Nephron progenitor cell (in vitro differentiated cells): ENCODE measurements at regions not wholly inside any gene's neighbourhood (a gene's known extent, or its start where the extent isn't known, plus 50 kb on each side); places are given as distances from the start of the nearest gene placed in this dataset.
A peak's percentile ranks its signal among the peaks of the same experiment; 100 is the strongest.

Experiments
- DNase-seq: peaks from one replicate; pipeline ENCODE4 v3.0.0; 2021
- H3K27ac Mint-ChIP-seq: 2 replicates; pipeline ENCODE4 v1.8.0; 2021; ENCODE audit warnings: mild to moderate bottlenecking, moderate library complexity, mixed read lengths
- H3K27me3 Mint-ChIP-seq: 2 replicates; pipeline ENCODE4 v1.8.0; 2021; ENCODE audit warnings: mild to moderate bottlenecking, low read depth, mixed read lengths; ENCODE audit not compliant: poor library complexity
- H3K36me3 Mint-ChIP-seq: 2 replicates; pipeline ENCODE4 v1.8.0; 2021; ENCODE audit warnings: low read depth, mixed read lengths
- H3K4me1 Mint-ChIP-seq: 2 replicates; pipeline ENCODE4 v1.8.0; 2021; ENCODE audit warnings: mixed read lengths
- H3K4me3 Mint-ChIP-seq: 2 replicates; pipeline ENCODE4 v1.8.0; 2021; ENCODE audit warnings: mild to moderate bottlenecking, moderate library complexity, mixed read lengths
- H3K9me3 Mint-ChIP-seq: 2 replicates; pipeline ENCODE4 v1.8.0; 2021; ENCODE audit warnings: mild to moderate bottlenecking, moderate library complexity, mixed read lengths
- TF ChIP-seq, protein P1 (sequence below): fragments of 200-600 bp; sonication (generic); IDR thresholded peaks from 2 replicates; pipeline ENCODE4 v1.5.0; 2021; ENCODE audit warnings: antibody characterized with exemption

GRCh38 chr2:48912110-48912509 lies 156.6 kb upstream of the LHCGR start:
- DNase-seq, result peak; percentile 6

DNA sequence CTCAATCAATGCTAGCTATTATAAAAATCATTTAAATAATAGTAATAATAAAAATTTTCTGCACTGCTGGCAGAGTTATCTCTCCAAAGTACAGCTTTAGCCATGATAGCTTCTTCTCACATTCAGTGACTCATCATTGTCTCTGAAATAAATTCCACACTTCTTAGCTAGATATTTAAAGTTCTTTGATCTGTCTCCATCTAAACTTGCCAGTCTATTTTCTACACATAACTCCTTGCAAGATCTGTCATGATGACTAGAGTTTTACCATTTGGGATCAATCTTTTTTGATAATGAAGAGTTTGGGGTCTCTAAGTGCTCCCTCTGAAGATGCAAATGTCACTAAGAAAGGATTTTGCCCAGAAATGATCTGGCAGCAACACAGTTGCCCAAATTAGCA lies 155.4 kb upstream of the LHCGR start:
- TF ChIP-seq, protein P1, sequence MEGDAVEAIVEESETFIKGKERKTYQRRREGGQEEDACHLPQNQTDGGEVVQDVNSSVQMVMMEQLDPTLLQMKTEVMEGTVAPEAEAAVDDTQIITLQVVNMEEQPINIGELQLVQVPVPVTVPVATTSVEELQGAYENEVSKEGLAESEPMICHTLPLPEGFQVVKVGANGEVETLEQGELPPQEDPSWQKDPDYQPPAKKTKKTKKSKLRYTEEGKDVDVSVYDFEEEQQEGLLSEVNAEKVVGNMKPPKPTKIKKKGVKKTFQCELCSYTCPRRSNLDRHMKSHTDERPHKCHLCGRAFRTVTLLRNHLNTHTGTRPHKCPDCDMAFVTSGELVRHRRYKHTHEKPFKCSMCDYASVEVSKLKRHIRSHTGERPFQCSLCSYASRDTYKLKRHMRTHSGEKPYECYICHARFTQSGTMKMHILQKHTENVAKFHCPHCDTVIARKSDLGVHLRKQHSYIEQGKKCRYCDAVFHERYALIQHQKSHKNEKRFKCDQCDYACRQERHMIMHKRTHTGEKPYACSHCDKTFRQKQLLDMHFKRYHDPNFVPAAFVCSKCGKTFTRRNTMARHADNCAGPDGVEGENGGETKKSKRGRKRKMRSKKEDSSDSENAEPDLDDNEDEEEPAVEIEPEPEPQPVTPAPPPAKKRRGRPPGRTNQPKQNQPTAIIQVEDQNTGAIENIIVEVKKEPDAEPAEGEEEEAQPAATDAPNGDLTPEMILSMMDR, result no peak
- Mint-ChIP-seq H3K27ac (no peak overlapping the region), H3K4me3 (no peak overlapping the region), H3K36me3 (no peaks in the 10 kb centered on the region), H3K9me3 (no peaks in the 10 kb centered on the region), H3K4me1 (peaks cover 4% of the 10 kb centered on the region), H3K27me3 (peaks cover under 1% of the 10 kb centered on the region)
- no peak for DNase-seq

More at GRCh38 chr2:48912110-48912509, 156.6 kb upstream of the LHCGR start:
- TF ChIP-seq, protein P1, result peak; percentile 10
- Mint-ChIP-seq H3K4me3 (no peak overlapping the region), H3K9me3 (no peaks in the 10 kb centered on the region), H3K36me3 (no peaks in the 10 kb centered on the region), H3K27ac (peak overlapping the region; percentile 70), H3K27me3 (peaks cover 5% of the 10 kb centered on the region), H3K4me1 (no peaks in the 10 kb centered on the region)

- Mint-ChIP-seq H3K9me3 (peaks cover 2% of the 10 kb centered on the region), H3K4me1 (peaks cover 15% of the 10 kb centered on the region), H3K36me3 (no peaks in the 10 kb centered on the region), H3K27ac (no peak overlapping the region), H3K27me3 (peaks cover 10% of the 10 kb centered on the region), H3K4me3 (no peak overlapping the region)
- DNase-seq, result no peak
- TF ChIP-seq, protein P1, result no peak
Observed at GRCh38 chr2:48906633-48907032, 151.1 kb upstream of the LHCGR start.

DNA sequence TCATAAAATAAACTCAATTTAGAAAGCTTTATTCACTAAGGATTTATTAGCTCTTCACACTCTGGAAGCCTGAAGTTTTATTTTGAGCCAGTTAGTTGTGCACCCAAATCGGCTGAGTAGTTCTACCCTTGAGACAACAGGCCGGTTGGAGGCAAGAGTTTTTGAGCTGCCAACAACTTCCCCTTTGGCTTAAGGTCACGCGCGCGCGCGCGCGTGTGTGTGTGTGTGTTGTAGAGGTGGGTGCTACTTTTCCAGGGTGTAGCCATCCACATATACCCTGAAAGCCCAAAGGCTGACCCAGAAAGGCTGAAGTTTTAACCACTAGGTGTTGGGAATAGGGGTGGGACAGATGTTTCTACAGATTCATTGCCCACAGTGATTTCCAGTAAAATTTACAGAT lies 150.2 kb upstream of the LHCGR start:
- no peak overlapping the region for H3K4me3 Mint-ChIP-seq
- no peaks in the 10 kb centered on the region for H3K36me3 Mint-ChIP-seq
- H3K27me3 Mint-ChIP-seq, result peaks cover 10% of the 10 kb centered on the region
- TF ChIP-seq, protein P1, result no peak
- no peak for DNase-seq
- H3K9me3 Mint-ChIP-seq, result peaks cover 3% of the 10 kb centered on the region
- peaks cover 17% of the 10 kb centered on the region for H3K4me1 Mint-ChIP-seq
- H3K27ac Mint-ChIP-seq, result no peak overlapping the region

DNA sequence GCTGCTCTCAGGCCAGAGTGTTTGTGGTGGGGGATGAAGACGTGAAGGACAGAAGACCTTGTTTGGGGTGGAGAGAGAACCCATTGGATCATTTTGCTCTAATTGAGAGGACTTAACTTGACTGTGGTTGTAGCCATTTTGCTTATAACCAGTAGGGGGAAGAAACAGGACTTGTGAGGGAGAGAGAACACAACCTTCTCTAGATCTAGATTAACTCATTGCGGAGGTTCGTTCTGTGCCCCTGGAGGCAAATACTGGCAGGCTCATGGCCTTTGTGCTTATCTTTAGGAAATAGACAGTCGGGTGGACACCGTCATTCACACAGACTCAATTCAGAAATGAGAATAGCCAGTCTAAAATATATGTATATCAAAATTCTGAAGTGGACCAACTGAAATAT lies 147.0 kb upstream of the LHCGR start:
- Mint-ChIP-seq H3K4me3 (no peak overlapping the region), H3K27me3 (peaks cover 10% of the 10 kb centered on the region), H3K27ac (no peak overlapping the region), H3K4me1 (peaks cover 19% of the 10 kb centered on the region), H3K9me3 (peaks cover 3% of the 10 kb centered on the region), H3K36me3 (no peaks in the 10 kb centered on the region)
- DNase-seq, result no peak
- TF ChIP-seq, protein P1, result no peak

- TF ChIP-seq, protein P1, result no peak
- H3K4me3 Mint-ChIP-seq, result no peak overlapping the region
- DNase-seq, result no peak
- H3K4me1 Mint-ChIP-seq, result peaks cover 19% of the 10 kb centered on the region
- H3K36me3 Mint-ChIP-seq, result no peaks in the 10 kb centered on the region
- H3K27me3 Mint-ChIP-seq, result peaks cover 10% of the 10 kb centered on the region
- no peak overlapping the region for H3K27ac Mint-ChIP-seq
- peaks cover 3% of the 10 kb centered on the region for H3K9me3 Mint-ChIP-seq
Observed at GRCh38 chr2:48901416-48901815, 145.9 kb upstream of the LHCGR start.
